ENCODE measurements at regions not wholly inside any gene's neighbourhood (a gene's known extent, or its start where the extent isn't known, plus 50 kb on each side); places are given as distances from the start of the nearest gene placed in this dataset.
"Not testable (repeated sequence)": the region's sequence is repeated elsewhere in the genome, so short reads cannot be mapped to it uniquely, and the experiment has no call there.

DNA sequence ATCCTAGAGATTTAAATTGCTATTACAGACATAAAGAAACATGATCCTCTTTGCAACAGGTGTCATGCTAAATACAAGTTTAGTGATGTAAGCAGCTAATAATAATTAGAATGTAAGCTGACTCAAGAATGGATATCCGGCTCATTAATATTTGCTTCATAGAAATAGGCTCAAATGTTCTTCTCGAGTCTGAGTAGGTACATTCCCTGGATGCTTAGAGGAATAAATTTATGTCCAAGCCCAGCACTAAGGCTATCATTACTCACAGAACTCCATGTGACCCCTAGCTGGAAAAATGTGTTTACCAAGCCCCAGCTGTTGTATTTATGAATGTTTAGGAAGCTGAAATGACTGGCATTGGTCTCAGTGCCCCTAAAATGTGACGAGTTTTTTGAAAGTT, 87.6 kb upstream of the TSPAN7 start:
- H3K27ac ChIP-seq (ENCODE audit: low read depth, low read length), result peak overlapping the region; percentile 48
- no peaks in the 10 kb centered on the region for H3K9me3 ChIP-seq (ENCODE audit: control insufficient read depth in 3 of 3, low read length in 3 of 3)
- peaks cover 0 to 3% (median 0%) of the 10 kb centered on the region in 3 donors for H3K4me1 ChIP-seq (ENCODE audit: control insufficient read depth in 3 of 3, insufficient read depth in 3 of 3, low read length in 3 of 3)
- no peak overlapping the region for H3K9ac ChIP-seq (ENCODE audit: low read depth in 1 of 3, low read length in 3 of 3)
- no peaks in the 10 kb centered on the region for H3K36me3 ChIP-seq (ENCODE audit: control insufficient read depth in 3 of 3, insufficient read depth in 3 of 3, low read length in 3 of 3)
- no peaks in the 10 kb centered on the region for H3K27me3 ChIP-seq (ENCODE audit: control insufficient read depth in 3 of 3, insufficient read depth in 3 of 3, low read length in 3 of 3)
- H3K4me3 ChIP-seq (ENCODE audit: low read length in 3 of 3), result no peak overlapping the region

- Histone ChIP-seq H3K9ac (ENCODE audit: low read depth in 1 of 3, low read length in 3 of 3) (no peak overlapping the region), H3K4me1 (ENCODE audit: control insufficient read depth in 3 of 3, insufficient read depth in 3 of 3, low read length in 3 of 3) (peaks cover 0 to 3% (median 0%) of the 10 kb centered on the region in 3 donors), H3K36me3 (ENCODE audit: control insufficient read depth in 3 of 3, insufficient read depth in 3 of 3, low read length in 3 of 3) (no peaks in the 10 kb centered on the region)
These were observed 86.8 kb upstream of the TSPAN7 start for GRCh38 chrX:38474543-38474942.

GRCh38 chrX:38482183-38482582, 79.2 kb upstream of the TSPAN7 start:
- H3K4me1 ChIP-seq (ENCODE audit: control insufficient read depth in 3 of 3, insufficient read depth in 3 of 3, low read length in 3 of 3), result no peaks in the 10 kb centered on the region
- no peak overlapping the region for H3K9ac ChIP-seq (ENCODE audit: low read depth in 1 of 3, low read length in 3 of 3)

More at GRCh38 chrX:38474543-38474942, 86.8 kb upstream of the TSPAN7 start:
- Histone ChIP-seq H3K4me3 (ENCODE audit: low read length in 3 of 3) (no peak overlapping the region), H3K27me3 (ENCODE audit: control insufficient read depth in 3 of 3, insufficient read depth in 3 of 3, low read length in 3 of 3) (no peaks in the 10 kb centered on the region), H3K9me3 (ENCODE audit: control insufficient read depth in 3 of 3, low read length in 3 of 3) (no peaks in the 10 kb centered on the region), H3K27ac (ENCODE audit: low read depth, low read length) (peak overlapping the region; percentile 48)

GRCh38 chrX:38484607-38485498, 76.5 kb upstream of the TSPAN7 start:
- Histone ChIP-seq H3K4me3 (ENCODE audit: low read length in 3 of 3) (no peak overlapping the region), H3K27me3 (ENCODE audit: control insufficient read depth in 3 of 3, insufficient read depth in 3 of 3, low read length in 3 of 3) (no peaks in the 10 kb centered on the region), H3K4me1 (ENCODE audit: control insufficient read depth in 3 of 3, insufficient read depth in 3 of 3, low read length in 3 of 3) (no peaks in the 10 kb centered on the region), H3K36me3 (ENCODE audit: control insufficient read depth in 3 of 3, insufficient read depth in 3 of 3, low read length in 3 of 3) (no peaks in the 10 kb centered on the region), H3K9ac (ENCODE audit: low read depth in 1 of 3, low read length in 3 of 3) (no peak overlapping the region), H3K27ac (ENCODE audit: low read depth, low read length) (no peak overlapping the region), H3K9me3 (ENCODE audit: control insufficient read depth in 3 of 3, low read length in 3 of 3) (no peaks in the 10 kb centered on the region)

More at GRCh38 chrX:38482183-38482582, 79.2 kb upstream of the TSPAN7 start:
- Histone ChIP-seq H3K9me3 (ENCODE audit: control insufficient read depth in 3 of 3, low read length in 3 of 3) (no peaks in the 10 kb centered on the region), H3K27ac (ENCODE audit: low read depth, low read length) (no peak overlapping the region), H3K27me3 (ENCODE audit: control insufficient read depth in 3 of 3, insufficient read depth in 3 of 3, low read length in 3 of 3) (no peaks in the 10 kb centered on the region), H3K4me3 (ENCODE audit: low read length in 3 of 3) (no peak overlapping the region), H3K36me3 (ENCODE audit: control insufficient read depth in 3 of 3, insufficient read depth in 3 of 3, low read length in 3 of 3) (no peaks in the 10 kb centered on the region)

DNA sequence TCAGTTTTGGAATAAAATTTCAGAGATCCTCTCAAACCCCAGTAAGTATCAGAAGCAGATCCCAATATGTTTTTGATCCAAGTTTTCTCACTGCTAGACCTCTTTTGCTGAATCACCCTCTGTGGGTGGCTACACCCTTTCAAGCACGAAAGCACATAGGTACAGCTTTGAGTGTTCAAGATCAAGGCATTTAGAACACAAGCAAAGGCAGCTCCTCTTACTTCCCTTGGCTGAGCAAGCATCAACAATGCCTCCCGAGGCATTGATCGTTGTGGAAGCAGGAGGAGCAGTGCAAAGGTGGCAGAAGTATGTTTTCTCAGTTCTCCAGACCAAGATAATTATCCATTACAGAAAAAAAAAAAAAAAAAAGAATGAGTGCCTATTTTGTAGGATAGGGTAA, 72.0 kb upstream of the TSPAN7 start:
- no peak overlapping the region for H3K9ac ChIP-seq (ENCODE audit: low read depth in 1 of 3, low read length in 3 of 3)
- no peak overlapping the region for H3K4me3 ChIP-seq (ENCODE audit: low read length in 3 of 3)
- H3K27ac ChIP-seq (ENCODE audit: low read depth, low read length), result no peak overlapping the region
- no peaks in the 10 kb centered on the region for H3K9me3 ChIP-seq (ENCODE audit: control insufficient read depth in 3 of 3, low read length in 3 of 3)
- no peaks in the 10 kb centered on the region for H3K36me3 ChIP-seq (ENCODE audit: control insufficient read depth in 3 of 3, insufficient read depth in 3 of 3, low read length in 3 of 3)
- H3K27me3 ChIP-seq (ENCODE audit: control insufficient read depth in 3 of 3, insufficient read depth in 3 of 3, low read length in 3 of 3), result no peaks in the 10 kb centered on the region
- peaks cover 0 to 4% (median 0%) of the 10 kb centered on the region in 3 donors for H3K4me1 ChIP-seq (ENCODE audit: control insufficient read depth in 3 of 3, insufficient read depth in 3 of 3, low read length in 3 of 3)

DNA sequence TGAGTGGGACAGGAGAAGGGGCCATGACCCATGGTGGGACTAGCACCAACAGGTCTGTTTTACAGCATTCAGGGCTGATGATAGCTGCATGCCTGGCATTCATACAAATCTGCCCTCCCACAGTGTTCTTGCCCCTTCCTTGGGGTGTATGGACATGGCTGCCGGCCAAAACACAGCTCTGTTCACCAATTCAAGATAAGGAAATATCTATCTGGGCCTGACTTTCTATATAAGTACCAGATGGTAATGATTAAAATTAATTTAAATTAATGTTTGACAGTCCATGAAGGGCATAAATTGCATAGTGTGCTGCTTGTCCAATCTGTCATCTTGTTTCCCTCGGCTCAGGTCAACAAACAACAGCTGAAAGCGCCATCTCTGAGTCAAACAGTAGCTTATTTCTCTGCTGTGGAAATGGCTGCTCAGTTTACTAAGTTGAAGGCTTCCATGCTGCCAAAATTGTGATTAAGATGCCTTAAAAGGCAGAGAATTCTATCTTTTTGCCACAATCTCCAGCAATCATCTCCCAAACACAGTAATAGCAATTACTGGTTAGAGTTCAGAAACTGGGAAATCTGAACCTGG, 67.0 kb upstream of the TSPAN7 start:
- peaks cover 0 to 4% (median 0%) of the 10 kb centered on the region in 3 donors for H3K4me1 ChIP-seq (ENCODE audit: control insufficient read depth in 3 of 3, insufficient read depth in 3 of 3, low read length in 3 of 3)
- H3K27ac ChIP-seq (ENCODE audit: low read depth, low read length), result no peak overlapping the region
- H3K36me3 ChIP-seq (ENCODE audit: control insufficient read depth in 3 of 3, insufficient read depth in 3 of 3, low read length in 3 of 3), result no peaks in the 10 kb centered on the region
- no peak overlapping the region for H3K9ac ChIP-seq (ENCODE audit: low read depth in 1 of 3, low read length in 3 of 3)
- H3K27me3 ChIP-seq (ENCODE audit: control insufficient read depth in 3 of 3, insufficient read depth in 3 of 3, low read length in 3 of 3), result no peaks in the 10 kb centered on the region
- no peaks in the 10 kb centered on the region for H3K9me3 ChIP-seq (ENCODE audit: control insufficient read depth in 3 of 3, low read length in 3 of 3)
- no peak overlapping the region for H3K4me3 ChIP-seq (ENCODE audit: low read length in 3 of 3)

DNA sequence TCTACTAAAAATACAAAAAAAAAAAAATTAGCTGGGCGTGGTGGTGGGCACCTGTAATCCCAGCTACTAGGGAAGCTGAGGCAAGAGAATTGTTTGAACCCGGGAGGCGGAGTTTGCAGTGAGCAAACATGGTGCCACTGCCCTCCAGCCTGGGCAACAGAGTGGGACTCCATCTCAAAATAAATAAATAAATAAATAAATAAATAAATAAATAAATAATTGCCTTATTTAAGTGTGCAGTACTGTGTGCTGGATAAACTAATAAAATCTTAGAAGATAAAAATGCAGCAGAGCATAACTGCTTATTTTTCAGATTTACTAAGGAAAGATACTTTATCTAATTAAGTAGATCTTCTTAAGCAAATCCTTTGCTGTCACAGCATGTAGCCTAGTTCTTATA, 61.7 kb upstream of the TSPAN7 start:
- H3K27ac ChIP-seq (ENCODE audit: low read depth, low read length); H3K9me3 ChIP-seq (ENCODE audit: control insufficient read depth in 3 of 3, low read length in 3 of 3); H3K4me1 ChIP-seq (ENCODE audit: control insufficient read depth in 3 of 3, insufficient read depth in 3 of 3, low read length in 3 of 3); H3K36me3 ChIP-seq (ENCODE audit: control insufficient read depth in 3 of 3, insufficient read depth in 3 of 3, low read length in 3 of 3); H3K9ac ChIP-seq (ENCODE audit: low read depth in 1 of 3, low read length in 3 of 3); H3K4me3 ChIP-seq (ENCODE audit: low read length in 3 of 3); H3K27me3 ChIP-seq (ENCODE audit: control insufficient read depth in 3 of 3, insufficient read depth in 3 of 3, low read length in 3 of 3): not testable (repeated sequence)

GRCh38 chrX:38500141-38500540, 61.2 kb upstream of the TSPAN7 start:
- Histone ChIP-seq H3K9me3 (ENCODE audit: control insufficient read depth in 3 of 3, low read length in 3 of 3) (no peaks in the 10 kb centered on the region), H3K4me3 (ENCODE audit: low read length in 3 of 3) (no peak overlapping the region), H3K9ac (ENCODE audit: low read depth in 1 of 3, low read length in 3 of 3) (no peak overlapping the region), H3K27me3 (ENCODE audit: control insufficient read depth in 3 of 3, insufficient read depth in 3 of 3, low read length in 3 of 3) (peaks cover 0 to 3% (median 0%) of the 10 kb centered on the region in 3 donors), H3K27ac (ENCODE audit: low read depth, low read length) (no peak overlapping the region), H3K4me1 (ENCODE audit: control insufficient read depth in 3 of 3, insufficient read depth in 3 of 3, low read length in 3 of 3) (no peaks in the 10 kb centered on the region), H3K36me3 (ENCODE audit: control insufficient read depth in 3 of 3, insufficient read depth in 3 of 3, low read length in 3 of 3) (no peaks in the 10 kb centered on the region)

DNA sequence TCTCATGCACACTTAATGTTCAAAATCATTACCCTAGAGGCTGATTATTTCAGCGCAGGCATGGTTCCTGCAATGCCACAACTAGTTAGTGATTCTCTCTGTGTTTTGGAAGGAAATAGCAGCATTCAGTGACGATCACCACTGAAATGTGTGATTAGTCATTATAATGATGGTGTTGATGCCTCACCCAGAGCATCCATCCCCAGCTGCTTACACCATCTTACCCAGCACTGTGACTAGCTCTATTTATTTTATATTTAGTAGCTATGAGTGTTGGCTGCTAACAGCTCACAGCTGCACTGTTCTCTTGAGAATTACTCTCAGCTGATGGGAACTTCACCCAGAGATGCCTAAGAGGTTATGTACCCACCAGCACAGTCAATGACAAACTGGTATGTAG, 60.5 kb upstream of the TSPAN7 start:
- H3K27ac ChIP-seq (ENCODE audit: low read depth, low read length), result no peak overlapping the region

DNA sequence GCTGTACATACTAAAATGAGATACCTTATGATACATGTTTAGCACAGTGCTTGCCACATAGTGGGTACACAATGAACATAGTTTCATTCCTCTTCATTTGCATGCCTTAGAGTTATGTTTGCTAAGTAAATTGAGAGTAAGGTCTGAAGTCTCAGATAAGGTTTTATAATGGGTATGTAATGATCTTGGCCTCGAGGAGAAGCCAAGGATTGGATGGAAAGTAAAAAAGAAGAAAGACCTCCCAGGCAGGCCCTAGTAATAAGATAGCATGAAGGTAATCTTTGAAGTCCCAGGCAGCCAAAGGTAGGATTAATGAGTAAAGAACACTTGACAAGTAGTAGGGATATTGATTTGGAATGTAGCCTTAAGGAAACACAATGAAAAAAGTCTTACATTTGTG, 55.8 kb upstream of the TSPAN7 start:
- no peak overlapping the region for H3K27ac ChIP-seq (ENCODE audit: low read depth, low read length)

More for the DNA sequence above, 60.5 kb upstream of the TSPAN7 start:
- Histone ChIP-seq H3K36me3 (ENCODE audit: control insufficient read depth in 3 of 3, insufficient read depth in 3 of 3, low read length in 3 of 3) (no peaks in the 10 kb centered on the region), H3K9ac (ENCODE audit: low read depth in 1 of 3, low read length in 3 of 3) (no peak overlapping the region), H3K4me1 (ENCODE audit: control insufficient read depth in 3 of 3, insufficient read depth in 3 of 3, low read length in 3 of 3) (no peaks in the 10 kb centered on the region), H3K27me3 (ENCODE audit: control insufficient read depth in 3 of 3, insufficient read depth in 3 of 3, low read length in 3 of 3) (peaks cover 0 to 3% (median 0%) of the 10 kb centered on the region in 3 donors), H3K9me3 (ENCODE audit: control insufficient read depth in 3 of 3, low read length in 3 of 3) (no peaks in the 10 kb centered on the region), H3K4me3 (ENCODE audit: low read length in 3 of 3) (no peak overlapping the region)

More for the DNA sequence above, 55.8 kb upstream of the TSPAN7 start:
- Histone ChIP-seq H3K4me1 (ENCODE audit: control insufficient read depth in 3 of 3, insufficient read depth in 3 of 3, low read length in 3 of 3) (no peaks in the 10 kb centered on the region), H3K9me3 (ENCODE audit: control insufficient read depth in 3 of 3, low read length in 3 of 3) (no peaks in the 10 kb centered on the region), H3K9ac (ENCODE audit: low read depth in 1 of 3, low read length in 3 of 3) (no peak overlapping the region), H3K36me3 (ENCODE audit: control insufficient read depth in 3 of 3, insufficient read depth in 3 of 3, low read length in 3 of 3) (no peaks in the 10 kb centered on the region), H3K27me3 (ENCODE audit: control insufficient read depth in 3 of 3, insufficient read depth in 3 of 3, low read length in 3 of 3) (peaks cover 0 to 3% (median 0%) of the 10 kb centered on the region in 3 donors), H3K4me3 (ENCODE audit: low read length in 3 of 3) (no peak overlapping the region)

All from skeletal muscle tissue (tissue), 3 donors.